ENCODE measurements at regions not wholly inside any gene's neighbourhood (a gene's known extent, or its start where the extent isn't known, plus 50 kb on each side); places are given as distances from the start of the nearest gene placed in this dataset.

DNA sequence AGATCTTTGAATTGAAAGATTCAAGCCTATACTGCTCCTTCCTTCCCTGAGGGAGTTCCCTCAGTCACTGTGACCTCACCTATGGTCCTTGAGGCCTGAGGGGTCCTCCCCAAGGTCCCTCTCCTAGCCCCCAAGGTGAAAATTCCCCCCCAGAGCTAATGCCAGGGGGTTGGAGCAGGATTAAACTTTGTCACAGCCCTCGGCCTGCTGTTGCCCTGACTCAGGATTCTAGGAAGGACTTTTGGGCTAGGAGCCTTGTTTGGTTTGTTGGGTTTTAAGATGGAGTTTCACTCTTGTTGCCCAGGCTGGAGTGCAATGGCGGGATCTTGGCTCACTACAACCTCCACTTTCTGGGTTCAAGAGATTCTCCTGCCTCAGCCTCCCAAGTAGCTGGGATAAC, 123.2 kb downstream of the C5orf15 start:
- Histone ChIP-seq H3K27ac (ENCODE audit: low read depth, low read length) (no peak overlapping the region), H3K79me2 (ENCODE audit: control insufficient read depth, insufficient read depth, low read length, unreplicated experiment) (no peaks in the 10 kb centered on the region), H3K4me3 (ENCODE audit: low read depth, low read length) (no peak overlapping the region), H2AFZ (ENCODE audit: low read length, unreplicated experiment) (no peak overlapping the region), H3K27me3 (ENCODE audit: insufficient read depth, low read length) (peaks cover 44% of the 10 kb centered on the region), H3K36me3 (ENCODE audit: insufficient read depth, low read length) (no peaks in the 10 kb centered on the region), H3K4me1 (ENCODE audit: control insufficient read depth, insufficient read depth, low read length, unreplicated experiment) (no peaks in the 10 kb centered on the region)

DNA sequence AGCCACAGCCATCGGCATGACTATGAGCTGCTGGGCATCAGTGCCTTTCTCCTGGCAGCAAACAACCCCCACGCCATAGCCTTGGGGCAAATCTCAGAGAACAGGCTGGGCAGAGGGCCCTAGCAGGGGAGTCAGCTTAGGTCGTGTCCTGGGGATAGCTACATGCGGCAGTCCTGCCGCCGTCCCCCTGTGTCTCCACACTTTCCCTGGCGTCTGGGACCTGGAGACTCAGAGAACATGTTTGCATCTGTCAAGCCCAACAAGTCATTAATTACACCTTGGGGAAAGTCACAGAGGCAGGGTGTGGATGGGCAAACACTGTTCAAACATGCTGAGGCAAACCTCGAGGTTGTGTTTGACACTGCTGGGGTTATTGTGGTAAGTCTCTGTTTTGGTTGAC, 123.6 kb downstream of the C5orf15 start:
- Histone ChIP-seq H2AFZ (ENCODE audit: low read length, unreplicated experiment) (no peak overlapping the region), H3K27me3 (ENCODE audit: insufficient read depth, low read length) (peaks cover 44% of the 10 kb centered on the region), H3K36me3 (ENCODE audit: insufficient read depth, low read length) (no peaks in the 10 kb centered on the region), H3K4me3 (ENCODE audit: low read depth, low read length) (no peak overlapping the region), H3K27ac (ENCODE audit: low read depth, low read length) (no peak overlapping the region), H3K4me1 (ENCODE audit: control insufficient read depth, insufficient read depth, low read length, unreplicated experiment) (no peaks in the 10 kb centered on the region), H3K79me2 (ENCODE audit: control insufficient read depth, insufficient read depth, low read length, unreplicated experiment) (no peaks in the 10 kb centered on the region)

DNA sequence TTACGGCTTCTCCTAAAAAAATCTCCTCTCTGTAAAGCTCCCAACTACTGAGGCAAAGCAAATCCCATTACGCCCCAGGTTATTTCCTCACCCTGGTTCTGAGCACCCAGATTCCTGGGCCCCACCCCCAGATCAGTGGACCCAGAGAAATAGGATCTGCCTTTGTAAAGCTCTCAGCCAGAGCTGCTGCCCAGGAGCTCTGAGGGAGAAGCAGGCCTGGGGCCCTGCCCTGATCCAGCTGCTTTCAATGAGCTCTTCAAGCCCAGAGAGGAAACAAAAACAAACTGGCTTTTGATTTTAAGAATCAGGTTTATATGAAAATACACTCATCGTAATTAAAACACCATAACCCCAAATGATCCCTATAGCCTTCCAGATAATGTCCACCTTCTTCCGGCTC, 124.5 kb downstream of the C5orf15 start:
- H2AFZ ChIP-seq (ENCODE audit: low read length, unreplicated experiment): no peak overlapping the region
- no peak overlapping the region for H3K4me3 ChIP-seq (ENCODE audit: low read depth, low read length)
- no peaks in the 10 kb centered on the region for H3K4me1 ChIP-seq (ENCODE audit: control insufficient read depth, insufficient read depth, low read length, unreplicated experiment)
- H3K36me3 ChIP-seq (ENCODE audit: insufficient read depth, low read length): no peaks in the 10 kb centered on the region
- H3K27ac ChIP-seq (ENCODE audit: low read depth, low read length): no peak overlapping the region
- H3K79me2 ChIP-seq (ENCODE audit: control insufficient read depth, insufficient read depth, low read length, unreplicated experiment): no peaks in the 10 kb centered on the region
- peaks cover 44% of the 10 kb centered on the region for H3K27me3 ChIP-seq (ENCODE audit: insufficient read depth, low read length)

DNA sequence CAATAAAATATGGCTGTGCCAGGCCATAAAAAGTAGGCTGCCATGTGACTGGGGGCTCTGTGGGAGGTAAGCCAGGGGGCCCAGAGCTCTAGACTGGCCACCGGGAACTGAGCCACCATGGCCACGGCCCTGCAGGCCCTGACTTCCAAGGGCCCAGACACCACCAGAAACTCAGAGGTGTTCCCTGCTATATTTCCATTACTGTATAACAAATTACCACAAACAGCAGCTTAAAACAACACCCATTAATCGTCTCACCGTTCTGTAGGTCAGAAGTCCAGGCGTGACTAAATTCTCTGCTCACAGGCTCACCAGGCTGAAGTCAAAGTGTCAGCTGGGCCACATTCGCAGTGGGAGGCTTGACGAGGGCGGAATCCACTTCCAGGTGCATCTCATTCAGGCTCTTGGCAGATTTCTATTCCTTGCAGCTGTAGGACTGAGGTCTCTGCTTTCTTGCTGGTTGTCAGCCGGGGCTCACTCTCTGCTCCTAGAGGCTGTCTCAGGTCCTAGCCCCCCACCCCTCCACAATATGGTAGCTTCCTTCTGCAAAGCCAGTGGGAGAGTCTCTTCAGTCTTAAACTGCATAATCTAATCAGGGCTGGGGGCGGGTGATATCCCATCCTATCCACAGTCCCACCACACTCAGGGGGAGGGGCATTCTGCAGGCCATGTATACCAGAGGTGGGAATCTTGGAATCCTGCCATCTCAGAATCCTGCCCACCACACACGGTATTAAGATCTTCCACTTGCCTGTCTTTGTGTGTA, 125.4 kb downstream of the C5orf15 start:
- peaks cover 46% of the 10 kb centered on the region for H3K27me3 ChIP-seq (ENCODE audit: insufficient read depth, low read length)
- H3K27ac ChIP-seq (ENCODE audit: low read depth, low read length): no peak overlapping the region
- H3K4me3 ChIP-seq (ENCODE audit: low read depth, low read length): no peak overlapping the region
- no peaks in the 10 kb centered on the region for H3K4me1 ChIP-seq (ENCODE audit: control insufficient read depth, insufficient read depth, low read length, unreplicated experiment)
- no peaks in the 10 kb centered on the region for H3K79me2 ChIP-seq (ENCODE audit: control insufficient read depth, insufficient read depth, low read length, unreplicated experiment)
- H3K36me3 ChIP-seq (ENCODE audit: insufficient read depth, low read length): no peaks in the 10 kb centered on the region
- H2AFZ ChIP-seq (ENCODE audit: low read length, unreplicated experiment): no peak overlapping the region

DNA sequence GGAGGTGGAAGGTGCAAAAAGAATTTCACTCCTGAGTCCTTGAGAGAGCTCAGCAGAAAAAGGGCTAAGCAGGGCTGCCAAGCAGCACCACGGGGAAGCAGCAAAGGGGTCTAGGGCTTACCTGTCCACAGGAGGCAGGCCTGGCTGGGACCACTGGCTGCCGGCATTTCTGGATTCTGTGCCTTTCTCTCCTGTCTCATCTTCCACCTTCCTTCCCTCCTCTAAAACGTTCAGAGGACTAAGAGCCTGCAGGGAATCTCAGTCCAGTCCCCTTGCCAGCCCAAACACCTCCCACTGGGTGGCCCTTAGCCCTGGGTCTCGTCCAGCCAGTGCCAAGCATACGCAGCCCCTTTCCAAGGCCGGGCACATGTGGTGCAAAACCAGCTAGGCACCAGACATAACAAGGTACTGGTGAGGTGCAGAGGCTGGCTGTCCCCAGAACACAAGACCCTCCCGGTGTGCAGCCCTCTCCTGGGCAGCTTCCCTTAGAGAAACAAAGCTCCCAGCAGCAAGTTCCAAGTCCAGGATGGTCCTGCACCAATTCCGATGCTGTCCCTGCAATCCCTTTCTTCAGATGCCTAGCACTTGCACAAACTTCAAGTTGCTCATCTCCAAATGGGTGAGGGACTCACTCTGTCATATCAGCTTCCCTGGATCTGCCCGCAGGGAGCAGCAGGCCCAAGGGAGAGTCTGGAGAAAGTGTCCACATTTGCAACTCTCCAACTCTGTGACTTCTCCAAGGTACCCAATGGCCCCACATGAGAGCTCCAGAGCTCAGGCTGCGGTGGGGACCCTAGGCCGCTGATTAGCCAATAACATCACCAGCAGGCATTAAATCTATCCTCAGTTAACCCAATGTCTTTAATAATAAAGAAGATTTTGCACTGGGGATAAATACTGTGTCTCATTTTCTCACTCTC, 126.3 kb downstream of the C5orf15 start:
- Histone ChIP-seq H3K27me3 (ENCODE audit: insufficient read depth, low read length) (peaks cover 52% of the 10 kb centered on the region), H3K36me3 (ENCODE audit: insufficient read depth, low read length) (no peaks in the 10 kb centered on the region), H3K79me2 (ENCODE audit: control insufficient read depth, insufficient read depth, low read length, unreplicated experiment) (no peaks in the 10 kb centered on the region), H3K4me3 (ENCODE audit: low read depth, low read length) (no peak overlapping the region), H2AFZ (ENCODE audit: low read length, unreplicated experiment) (no peak overlapping the region), H3K4me1 (ENCODE audit: control insufficient read depth, insufficient read depth, low read length, unreplicated experiment) (no peaks in the 10 kb centered on the region), H3K27ac (ENCODE audit: low read depth, low read length) (no peak overlapping the region)

DNA sequence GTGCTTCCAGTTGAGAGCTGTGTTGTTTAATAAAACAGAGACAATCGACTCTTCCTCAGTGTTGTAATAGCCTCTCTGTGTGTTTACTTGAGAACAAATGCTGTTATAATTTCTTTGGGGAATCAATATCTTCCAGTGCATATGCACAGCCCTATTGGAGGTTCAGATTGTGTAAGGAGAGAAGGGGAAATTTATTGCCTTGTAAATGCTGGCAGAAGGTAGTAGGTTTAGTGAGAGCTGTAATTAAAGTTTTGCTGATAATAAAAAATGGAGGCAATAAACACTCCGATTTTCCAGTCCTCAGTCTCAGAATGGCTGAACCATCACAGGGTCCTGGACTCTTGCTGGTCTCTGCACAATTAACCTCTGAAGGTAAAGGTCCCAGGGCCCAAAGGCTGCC, 128.3 kb downstream of the C5orf15 start:
- no peak overlapping the region for H3K27ac ChIP-seq (ENCODE audit: low read depth, low read length)
- H3K27me3 ChIP-seq (ENCODE audit: insufficient read depth, low read length): peaks cover 62% of the 10 kb centered on the region
- H3K4me1 ChIP-seq (ENCODE audit: control insufficient read depth, insufficient read depth, low read length, unreplicated experiment): no peaks in the 10 kb centered on the region
- no peak overlapping the region for H2AFZ ChIP-seq (ENCODE audit: low read length, unreplicated experiment)
- H3K4me3 ChIP-seq (ENCODE audit: low read depth, low read length): no peak overlapping the region
- H3K36me3 ChIP-seq (ENCODE audit: insufficient read depth, low read length): no peaks in the 10 kb centered on the region
- no peaks in the 10 kb centered on the region for H3K79me2 ChIP-seq (ENCODE audit: control insufficient read depth, insufficient read depth, low read length, unreplicated experiment)

DNA sequence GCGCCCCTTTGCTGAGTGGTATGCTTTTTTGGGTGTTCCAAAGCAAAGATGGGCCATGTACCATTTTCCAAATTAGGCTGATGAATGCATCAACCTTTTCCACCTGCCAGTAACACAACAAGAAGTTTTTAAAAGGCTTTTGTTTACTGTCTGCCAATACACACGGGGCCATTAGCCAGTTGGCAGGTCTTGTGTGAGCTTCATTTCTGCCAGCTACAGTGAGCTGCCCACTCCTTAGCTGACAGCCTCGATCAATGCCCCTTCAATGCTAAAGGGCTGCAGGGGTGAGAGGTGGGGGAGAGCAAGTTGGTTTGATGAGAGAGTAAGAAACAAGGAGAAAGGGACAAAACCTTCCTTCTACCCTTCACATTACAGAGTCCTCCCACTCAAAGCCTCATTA, 128.7 kb downstream of the C5orf15 start:
- H3K27me3 ChIP-seq (ENCODE audit: insufficient read depth, low read length): peaks cover 62% of the 10 kb centered on the region
- no peaks in the 10 kb centered on the region for H3K79me2 ChIP-seq (ENCODE audit: control insufficient read depth, insufficient read depth, low read length, unreplicated experiment)
- no peak overlapping the region for H2AFZ ChIP-seq (ENCODE audit: low read length, unreplicated experiment)
- H3K4me3 ChIP-seq (ENCODE audit: low read depth, low read length): no peak overlapping the region
- H3K27ac ChIP-seq (ENCODE audit: low read depth, low read length): no peak overlapping the region
- H3K4me1 ChIP-seq (ENCODE audit: control insufficient read depth, insufficient read depth, low read length, unreplicated experiment): no peaks in the 10 kb centered on the region
- H3K36me3 ChIP-seq (ENCODE audit: insufficient read depth, low read length): no peaks in the 10 kb centered on the region

DNA sequence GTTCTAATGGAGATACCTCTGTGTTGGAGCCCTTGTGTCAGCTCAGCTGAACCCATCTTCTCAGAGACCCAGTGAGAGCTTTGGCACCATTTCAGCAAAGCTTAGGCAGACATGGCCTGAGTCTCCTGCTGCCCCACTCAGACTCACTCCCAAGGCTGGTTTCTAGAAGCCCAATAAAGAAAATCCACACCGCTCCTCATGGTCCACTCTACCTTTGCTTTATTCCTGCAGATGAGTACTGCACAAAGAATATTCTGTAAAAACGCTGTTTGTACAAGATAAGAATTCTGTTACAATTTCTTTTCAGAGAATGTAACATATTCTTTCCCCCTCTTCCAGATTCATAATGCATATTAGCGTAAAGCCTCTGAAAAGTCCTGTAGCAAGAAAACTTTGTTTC, 129.3 kb downstream of the C5orf15 start:
- no peaks in the 10 kb centered on the region for H3K4me1 ChIP-seq (ENCODE audit: control insufficient read depth, insufficient read depth, low read length, unreplicated experiment)
- peaks cover 65% of the 10 kb centered on the region for H3K27me3 ChIP-seq (ENCODE audit: insufficient read depth, low read length)
- H3K4me3 ChIP-seq (ENCODE audit: low read depth, low read length): no peak overlapping the region
- no peak overlapping the region for H3K27ac ChIP-seq (ENCODE audit: low read depth, low read length)
- H3K79me2 ChIP-seq (ENCODE audit: control insufficient read depth, insufficient read depth, low read length, unreplicated experiment): no peaks in the 10 kb centered on the region
- no peak overlapping the region for H2AFZ ChIP-seq (ENCODE audit: low read length, unreplicated experiment)
- no peaks in the 10 kb centered on the region for H3K36me3 ChIP-seq (ENCODE audit: insufficient read depth, low read length)

DNA sequence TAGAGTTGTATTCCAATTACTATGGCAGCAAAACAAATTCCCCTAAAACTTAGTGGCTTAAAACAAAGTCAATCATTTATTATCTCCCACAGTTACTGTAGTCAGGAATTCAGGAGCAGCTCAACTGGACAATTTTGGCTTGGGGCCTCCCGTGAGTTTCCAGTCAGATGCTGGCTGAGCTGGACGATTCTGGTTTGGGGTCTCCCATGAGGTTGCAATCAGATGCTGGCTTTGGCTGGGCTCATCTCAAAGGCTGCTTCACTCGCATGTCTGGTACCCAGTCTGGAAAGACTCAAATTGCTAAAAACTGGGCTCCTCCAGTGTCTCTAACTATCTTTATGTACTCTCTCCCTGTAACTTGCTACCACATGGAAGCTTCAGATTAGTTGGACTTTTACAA, 130.1 kb downstream of the C5orf15 start:
- H3K79me2 ChIP-seq (ENCODE audit: control insufficient read depth, insufficient read depth, low read length, unreplicated experiment): no peaks in the 10 kb centered on the region
- no peak overlapping the region for H3K4me3 ChIP-seq (ENCODE audit: low read depth, low read length)
- peaks cover 69% of the 10 kb centered on the region for H3K27me3 ChIP-seq (ENCODE audit: insufficient read depth, low read length)
- H3K27ac ChIP-seq (ENCODE audit: low read depth, low read length): no peak overlapping the region
- H3K36me3 ChIP-seq (ENCODE audit: insufficient read depth, low read length): no peaks in the 10 kb centered on the region
- H2AFZ ChIP-seq (ENCODE audit: low read length, unreplicated experiment): no peak overlapping the region
- no peaks in the 10 kb centered on the region for H3K4me1 ChIP-seq (ENCODE audit: control insufficient read depth, insufficient read depth, low read length, unreplicated experiment)

DNA sequence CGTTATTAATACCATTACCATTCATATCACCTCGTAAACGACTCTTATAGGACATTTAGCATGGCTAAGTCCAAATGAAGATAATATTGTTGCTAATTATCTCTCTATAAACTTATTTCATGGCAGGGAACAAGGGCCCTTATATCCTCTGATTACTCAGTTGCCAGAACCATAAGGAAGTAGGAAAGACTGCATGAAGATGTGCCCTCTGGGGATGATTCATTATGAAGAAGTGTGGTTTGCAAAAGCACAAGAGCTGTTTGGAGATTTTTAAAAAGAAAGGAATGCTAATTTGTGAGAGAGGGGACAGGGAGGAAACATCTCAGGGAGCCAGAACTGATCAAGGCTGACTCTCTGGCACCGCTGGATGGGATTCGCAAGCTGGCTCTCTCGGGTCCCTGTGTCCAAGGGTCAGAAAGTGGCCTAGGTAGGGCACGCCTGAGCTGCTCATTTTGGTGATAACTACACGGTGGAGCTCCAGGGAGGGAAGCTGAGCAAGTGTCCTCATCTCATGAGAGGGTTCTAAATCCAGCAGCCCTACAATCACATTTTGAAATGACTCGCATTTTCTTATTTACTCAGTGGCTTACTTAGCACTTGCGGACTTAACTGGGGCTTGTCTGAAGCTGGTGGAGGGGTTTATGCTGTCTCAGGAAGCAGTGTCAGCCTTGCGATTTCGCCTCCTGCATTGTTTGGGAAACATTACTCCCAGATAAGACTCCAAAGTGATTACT, 136.8 kb downstream of the C5orf15 start:
- H3K36me3 ChIP-seq (ENCODE audit: insufficient read depth, low read length): no peaks in the 10 kb centered on the region
- H3K4me3 ChIP-seq (ENCODE audit: low read depth, low read length): no peak overlapping the region
- H3K4me1 ChIP-seq (ENCODE audit: control insufficient read depth, insufficient read depth, low read length, unreplicated experiment): peaks cover 4% of the 10 kb centered on the region
- no peak overlapping the region for H3K27ac ChIP-seq (ENCODE audit: low read depth, low read length)
- H2AFZ ChIP-seq (ENCODE audit: low read length, unreplicated experiment): no peak overlapping the region
- H3K27me3 ChIP-seq (ENCODE audit: insufficient read depth, low read length): peaks cover 17% of the 10 kb centered on the region
- H3K79me2 ChIP-seq (ENCODE audit: control insufficient read depth, insufficient read depth, low read length, unreplicated experiment): no peaks in the 10 kb centered on the region

Measured in ACC112 (cell line).